Adrenal gland (tissue), 5 donors: ENCODE measurements at regions not wholly inside any gene's neighbourhood (a gene's known extent, or its start where the extent isn't known, plus 50 kb on each side); places are given as distances from the start of the nearest gene placed in this dataset.

ENCODE experiments used
- CTCF ChIP-seq, 6 experiments: fragments of 450-650 bp in 4 of 6; fragments of 200-600 bp in 2 of 6; sonication (generic) in 1 of 6; IDR thresholded peaks; 1 replicate in 5 of 6; 2 replicates in 1 of 6; pipeline versions ENCODE4 v1.5.1 to v1.8.0; 2016 to 2021; ENCODE audit warnings: antibody characterized with exemption in 6 of 6, mild to moderate bottlenecking in 2 of 6, moderate library complexity in 1 of 6
- POLR2A ChIP-seq, 2 donors: fragments of 450-650 bp; IDR thresholded peaks; one replicate each; pipeline ENCODE4 v1.6.1; 2017; ENCODE audit warnings: antibody characterized with exemption in 2 of 2, mild to moderate bottlenecking in 2 of 2, moderate library complexity in 1 of 2
- donor health status: DM: no; HTN: no; CAD: no.

GRCh38 chr1:222123111-222123510, 381.2 kb upstream of the DUSP10 start:
- no peak for TF ChIP-seq CTCF (IDR thresholded peaks at IDR 0.05)
- TF ChIP-seq POLR2A (IDR thresholded peaks at IDR 0.05): no peak
